GM12872 (cell line): ENCODE measurements at regions not wholly inside any gene's neighbourhood (a gene's known extent, or its start where the extent isn't known, plus 50 kb on each side); places are given as distances from the start of the nearest gene placed in this dataset.

Experiments used
- TF ChIP-seq, protein P1 (sequence below): IDR thresholded peaks from 3 replicates; pipeline ENCODE4 v1.5.1; 2011; ENCODE audit warnings: low read depth, mild to moderate bottlenecking, low read length, moderate library complexity; ENCODE audit not compliant: insufficient read depth

DNA sequence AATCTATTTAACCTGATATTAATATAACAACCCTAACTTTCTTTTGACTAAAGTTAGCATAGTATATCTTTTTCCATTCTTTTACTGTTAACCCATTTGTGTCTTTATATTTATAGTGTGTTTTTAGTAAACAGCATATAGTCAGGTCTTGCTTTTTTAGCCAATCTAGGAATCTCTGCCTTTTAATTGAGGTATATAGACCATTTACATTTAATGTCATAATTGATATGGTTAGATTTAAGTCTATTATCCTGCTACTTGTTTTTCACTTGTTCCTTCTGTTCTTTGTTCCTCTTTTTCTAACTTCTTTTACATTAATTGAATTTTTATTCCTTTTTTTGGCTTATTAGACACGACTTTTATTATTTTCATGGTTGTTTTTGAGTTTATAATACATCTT lies 174.4 kb downstream of the KCTD15 start:
- TF ChIP-seq, protein P1, sequence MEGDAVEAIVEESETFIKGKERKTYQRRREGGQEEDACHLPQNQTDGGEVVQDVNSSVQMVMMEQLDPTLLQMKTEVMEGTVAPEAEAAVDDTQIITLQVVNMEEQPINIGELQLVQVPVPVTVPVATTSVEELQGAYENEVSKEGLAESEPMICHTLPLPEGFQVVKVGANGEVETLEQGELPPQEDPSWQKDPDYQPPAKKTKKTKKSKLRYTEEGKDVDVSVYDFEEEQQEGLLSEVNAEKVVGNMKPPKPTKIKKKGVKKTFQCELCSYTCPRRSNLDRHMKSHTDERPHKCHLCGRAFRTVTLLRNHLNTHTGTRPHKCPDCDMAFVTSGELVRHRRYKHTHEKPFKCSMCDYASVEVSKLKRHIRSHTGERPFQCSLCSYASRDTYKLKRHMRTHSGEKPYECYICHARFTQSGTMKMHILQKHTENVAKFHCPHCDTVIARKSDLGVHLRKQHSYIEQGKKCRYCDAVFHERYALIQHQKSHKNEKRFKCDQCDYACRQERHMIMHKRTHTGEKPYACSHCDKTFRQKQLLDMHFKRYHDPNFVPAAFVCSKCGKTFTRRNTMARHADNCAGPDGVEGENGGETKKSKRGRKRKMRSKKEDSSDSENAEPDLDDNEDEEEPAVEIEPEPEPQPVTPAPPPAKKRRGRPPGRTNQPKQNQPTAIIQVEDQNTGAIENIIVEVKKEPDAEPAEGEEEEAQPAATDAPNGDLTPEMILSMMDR = no peak

DNA sequence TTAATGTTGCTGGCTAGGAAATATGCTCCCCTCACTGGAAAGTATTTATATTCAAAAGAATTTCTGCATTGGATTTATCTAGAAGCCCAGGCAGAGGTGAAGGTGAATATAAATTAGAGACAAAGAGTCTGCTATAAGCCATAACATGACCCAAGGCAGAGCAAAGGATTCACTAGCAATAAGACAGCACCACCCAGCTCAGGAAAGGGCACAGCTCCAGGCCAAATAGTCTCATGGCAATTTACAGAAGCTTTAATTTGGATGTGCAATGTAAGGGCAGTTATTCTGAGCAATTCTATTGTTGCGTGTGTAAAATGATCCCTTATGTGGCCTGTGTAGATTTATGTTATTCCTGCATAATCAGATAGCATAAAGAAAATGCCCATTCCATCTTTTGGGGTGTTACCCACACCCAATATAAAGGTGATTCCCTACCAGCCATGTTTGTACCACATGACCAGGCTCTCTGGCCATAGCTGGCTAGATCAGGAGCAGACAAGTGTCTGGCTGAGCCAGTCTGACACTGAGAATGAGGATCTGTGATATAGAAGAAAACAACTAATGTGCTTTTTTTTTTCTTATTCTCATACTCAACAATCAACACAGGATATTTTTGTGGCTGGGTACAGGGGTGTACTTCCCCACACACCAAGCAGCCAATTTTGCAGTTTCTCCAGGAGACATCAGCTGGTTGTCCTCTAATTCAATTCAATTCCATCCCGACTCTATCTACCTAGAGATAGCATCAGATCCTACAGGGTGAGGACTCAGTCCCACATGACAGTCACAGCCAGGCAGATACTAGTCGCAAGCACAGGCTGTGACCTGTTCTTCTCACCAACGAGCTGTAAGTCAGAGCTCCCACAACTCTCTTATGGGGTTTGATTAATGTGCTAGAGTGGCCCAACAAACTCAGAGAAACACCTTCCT lies 181.4 kb downstream of the KCTD15 start:
- TF ChIP-seq, protein P1 = no peak

DNA sequence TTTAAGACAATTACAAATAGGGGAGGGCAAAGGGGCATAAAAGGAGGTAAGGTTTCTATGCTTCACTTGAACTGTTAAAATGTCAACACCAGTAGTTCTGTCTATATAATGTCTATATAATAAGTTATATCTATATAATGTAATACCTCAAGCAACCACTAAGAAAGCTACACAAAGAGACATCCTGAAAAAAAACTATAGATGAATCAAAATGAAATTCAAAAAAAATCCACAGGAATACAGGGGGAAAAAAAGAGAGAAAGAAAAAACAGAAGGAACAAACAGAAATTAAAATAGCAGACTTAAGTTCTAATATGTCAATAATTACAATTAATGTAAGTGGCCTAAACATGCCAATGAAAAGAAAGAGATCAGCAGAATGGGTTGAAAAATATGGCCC lies 186.0 kb downstream of the KCTD15 start:
- TF ChIP-seq, protein P1 = no peak

DNA sequence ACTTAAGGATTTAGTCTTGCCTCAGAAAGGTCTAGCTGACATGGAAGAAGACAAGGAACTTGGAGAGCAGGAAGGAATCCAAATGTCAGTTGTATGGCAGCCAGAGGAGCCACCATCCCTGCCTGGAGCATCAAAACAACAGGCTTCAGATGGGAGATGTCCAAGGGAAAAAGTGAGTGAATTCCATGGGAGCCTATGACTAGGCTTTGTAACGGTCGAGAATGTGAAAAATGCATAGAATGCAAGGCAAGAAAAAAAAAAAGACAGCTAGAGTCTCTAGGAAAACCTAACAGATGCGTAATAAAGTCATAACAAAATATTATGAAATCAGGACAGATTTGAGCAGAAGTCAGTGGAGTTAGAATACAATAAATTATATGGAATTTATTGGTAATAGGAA lies 183.7 kb upstream of the LSM14A start:
- TF ChIP-seq, protein P1 = no peak

DNA sequence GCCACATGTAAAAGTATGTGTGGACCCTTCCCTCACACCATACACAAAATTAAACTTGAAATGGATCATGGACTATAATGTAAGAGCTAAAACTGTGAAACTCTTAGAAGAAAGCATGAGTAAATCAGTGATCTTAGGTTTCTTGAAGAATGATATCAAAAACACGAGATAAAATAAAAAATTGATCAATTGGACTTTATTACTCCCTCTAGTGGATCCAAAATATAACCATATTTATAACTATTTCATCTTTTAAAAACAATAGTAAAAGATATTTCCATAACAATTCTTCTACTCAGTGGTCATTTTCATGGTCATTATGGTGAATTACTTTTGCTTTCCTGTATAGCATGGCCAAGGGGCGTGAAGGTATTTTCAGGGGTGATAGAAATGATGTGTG lies 174.6 kb upstream of the LSM14A start:
- TF ChIP-seq, protein P1 = no peak

DNA sequence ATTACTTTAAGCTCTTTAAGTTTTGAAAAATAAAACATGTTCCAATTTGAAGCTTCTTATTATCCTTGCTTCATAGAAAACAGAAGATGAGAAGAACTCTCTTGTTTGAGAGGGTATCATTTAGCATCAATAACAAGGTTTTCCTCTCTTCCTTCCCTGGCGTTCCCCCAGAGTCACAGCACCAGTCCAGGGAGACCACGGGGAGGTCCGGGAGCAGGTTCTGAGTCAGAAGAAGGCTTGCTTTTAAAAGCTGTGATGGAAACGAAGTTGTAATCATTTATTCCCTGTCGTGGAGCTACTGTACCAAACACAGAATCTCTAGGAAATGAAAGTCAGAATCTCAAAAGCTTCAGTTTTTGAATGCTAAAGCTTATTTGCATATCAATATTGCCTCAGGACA lies 174.0 kb upstream of the LSM14A start:
- TF ChIP-seq, protein P1 = no peak

DNA sequence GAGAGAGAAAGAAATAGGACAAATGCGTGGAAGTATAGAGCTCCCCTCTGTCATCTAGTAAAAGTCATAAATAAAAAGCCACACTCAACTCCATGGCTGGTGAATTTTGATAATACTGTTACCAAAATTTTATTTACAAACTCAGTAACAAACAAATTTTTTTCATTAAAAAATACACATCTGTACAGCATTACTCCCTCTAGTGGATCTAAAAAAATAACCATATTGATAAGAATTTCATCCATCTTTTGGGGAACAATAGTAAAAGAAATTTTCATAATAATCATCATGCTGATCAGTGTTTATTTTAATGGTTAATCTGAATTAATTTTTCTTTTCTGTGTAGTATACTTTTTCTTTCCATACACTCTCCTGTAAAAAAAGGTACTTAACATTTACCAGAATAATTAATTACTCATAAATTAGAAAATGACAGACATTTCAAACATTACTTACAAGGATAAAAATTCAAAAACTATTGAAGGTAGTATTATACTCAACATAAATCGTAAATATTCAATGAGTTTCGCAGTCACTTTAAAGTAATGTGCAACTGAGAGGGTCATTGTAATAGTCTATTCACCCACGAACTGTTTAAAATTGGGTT lies 173.5 kb upstream of the LSM14A start:
- TF ChIP-seq, protein P1 = peak; percentile 9; the same call in 1 of the 3 replicates
